Esophagus muscularis mucosa (tissue), 4 donors: ENCODE measurements at regions not wholly inside any gene's neighbourhood (a gene's known extent, or its start where the extent isn't known, plus 50 kb on each side); places are given as distances from the start of the nearest gene placed in this dataset.

Experiments used
- DNase-seq: peaks from one replicate; pipeline ENCODE4 v3.0.0-alpha.2; 2017; ENCODE audit errors: extremely low spot score
- H3K27ac ChIP-seq, 4 donors: fragments of 200-600 bp; sonication (generic); replicated peaks in 1 of 4; 1 replicate in 3 of 4; 2 replicates in 1 of 4; pipeline ENCODE4 v1.5.1; 2016 to 2019; ENCODE audit warnings: mild to moderate bottlenecking in 1 of 4
- H3K27me3 ChIP-seq, 4 donors: fragments of 200-600 bp; sonication (generic); one replicate each; pipeline versions ENCODE4 v1.5.1 to v1.6.0; 2016 to 2019
- H3K36me3 ChIP-seq, 4 donors: fragments of 200-600 bp; sonication (generic); one replicate each; pipeline ENCODE4 v1.5.1; 2016 to 2019
- H3K4me1 ChIP-seq, 4 donors: fragments of 200-600 bp; sonication (generic); one replicate each; pipeline ENCODE4 v1.5.1; 2016 to 2019
- H3K4me3 ChIP-seq, 4 donors: fragments of 200-600 bp; sonication (generic); 1 replicate in 2 of 4; 2 replicates in 2 of 4; pipeline ENCODE4 v1.5.1; 2016 to 2019; ENCODE audit warnings: mild to moderate bottlenecking in 4 of 4, moderate library complexity in 1 of 4
- H3K9me3 ChIP-seq, 4 donors: fragments of 200-600 bp; sonication (generic); 1 replicate in 3 of 4; 2 replicates in 1 of 4; pipeline ENCODE4 v1.5.1; 2016 to 2019
- EP300 ChIP-seq: sonication (generic); formaldehyde crosslinking; IDR thresholded peaks from one replicate; pipeline ENCODE4 v1.6.1; 2017; ENCODE audit warnings: antibody characterized with exemption
- POLR2A ChIP-seq: fragments of 450-650 bp; IDR thresholded peaks from one replicate; pipeline ENCODE4 v1.6.1; 2017; ENCODE audit warnings: antibody characterized with exemption, moderate library complexity, mild to moderate bottlenecking, low read depth
- POLR2AphosphoS5 ChIP-seq, 2 donors: sonication (generic); formaldehyde crosslinking; IDR thresholded peaks; one replicate each; pipeline ENCODE4 v1.6.1; 2017; ENCODE audit warnings: antibody characterized with exemption in 2 of 2
- WGBS: methylation state at CpG from one replicate; pipeline ENCODE4 v1.1.5; 2018; 5-methylcytosine and 5-hydroxymethylcytosine counted together
- intact Hi-C: fragments of 100-400 bp; cut with DNase I; formaldehyde crosslinking; loops from one replicate; pipeline ENCODE4 v1.15.1; 2023
- TF ChIP-seq, protein P1 (sequence below), 3 experiments: fragments of 200-600 bp in 2 of 3; fragments of 450-650 bp in 1 of 3; sonication (generic) in 2 of 3; IDR thresholded peaks; one replicate each; pipeline ENCODE4 v1.5.1; 2017 to 2019; ENCODE audit warnings: antibody characterized with exemption in 3 of 3, mild to moderate bottlenecking in 2 of 3, moderate library complexity in 1 of 3

DNA sequence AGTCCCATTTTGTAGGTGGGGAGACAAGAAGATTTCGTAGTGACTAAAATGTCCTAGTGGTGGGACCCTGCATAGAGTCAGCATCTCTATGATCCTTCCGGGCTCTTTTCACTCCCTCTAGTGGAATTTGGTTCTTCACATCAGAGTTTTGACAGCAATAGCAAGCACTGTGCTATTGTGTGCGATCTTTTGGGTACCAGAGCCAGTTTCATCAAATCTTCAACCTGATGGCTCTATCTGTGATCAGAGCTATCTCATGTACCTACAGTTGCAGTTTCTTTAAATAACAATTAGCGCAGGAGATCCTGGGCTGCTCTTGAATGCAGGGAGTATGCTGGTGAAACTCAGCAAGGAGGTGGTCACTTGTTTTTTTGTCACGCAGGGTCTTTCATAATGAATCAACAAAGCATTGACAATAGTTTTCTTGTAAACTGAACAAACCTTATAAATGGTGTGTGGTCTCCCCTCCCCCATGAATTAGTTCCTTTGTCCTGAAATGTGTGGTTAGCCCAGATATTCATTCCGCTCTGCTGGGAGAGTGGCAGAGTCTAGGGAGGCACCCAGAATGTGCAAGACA lies 257.2 kb upstream of the SOX2 start:
- intact Hi-C loops, result no loop called here
- TF ChIP-seq, protein P1, sequence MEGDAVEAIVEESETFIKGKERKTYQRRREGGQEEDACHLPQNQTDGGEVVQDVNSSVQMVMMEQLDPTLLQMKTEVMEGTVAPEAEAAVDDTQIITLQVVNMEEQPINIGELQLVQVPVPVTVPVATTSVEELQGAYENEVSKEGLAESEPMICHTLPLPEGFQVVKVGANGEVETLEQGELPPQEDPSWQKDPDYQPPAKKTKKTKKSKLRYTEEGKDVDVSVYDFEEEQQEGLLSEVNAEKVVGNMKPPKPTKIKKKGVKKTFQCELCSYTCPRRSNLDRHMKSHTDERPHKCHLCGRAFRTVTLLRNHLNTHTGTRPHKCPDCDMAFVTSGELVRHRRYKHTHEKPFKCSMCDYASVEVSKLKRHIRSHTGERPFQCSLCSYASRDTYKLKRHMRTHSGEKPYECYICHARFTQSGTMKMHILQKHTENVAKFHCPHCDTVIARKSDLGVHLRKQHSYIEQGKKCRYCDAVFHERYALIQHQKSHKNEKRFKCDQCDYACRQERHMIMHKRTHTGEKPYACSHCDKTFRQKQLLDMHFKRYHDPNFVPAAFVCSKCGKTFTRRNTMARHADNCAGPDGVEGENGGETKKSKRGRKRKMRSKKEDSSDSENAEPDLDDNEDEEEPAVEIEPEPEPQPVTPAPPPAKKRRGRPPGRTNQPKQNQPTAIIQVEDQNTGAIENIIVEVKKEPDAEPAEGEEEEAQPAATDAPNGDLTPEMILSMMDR (IDR thresholded peaks at IDR 0.05), result no peak
- TF ChIP-seq EP300 (no peak), POLR2A (no peak), POLR2AphosphoS5 (IDR thresholded peaks at IDR 0.05) (no peak)
- Histone ChIP-seq H3K4me1 (peaks cover 0 to 3% (median 0%) of the 10 kb centered on the region in 4 donors), H3K27ac (no peak overlapping the region), H3K27me3 (no peaks in the 10 kb centered on the region), H3K36me3 (no peaks in the 10 kb centered on the region), H3K9me3 (no peaks in the 10 kb centered on the region), H3K4me3 (no peak overlapping the region)
- DNase-seq, result no peak
- 86% methylated on average over 6 of the region's 6 CpGs for WGBS

DNA sequence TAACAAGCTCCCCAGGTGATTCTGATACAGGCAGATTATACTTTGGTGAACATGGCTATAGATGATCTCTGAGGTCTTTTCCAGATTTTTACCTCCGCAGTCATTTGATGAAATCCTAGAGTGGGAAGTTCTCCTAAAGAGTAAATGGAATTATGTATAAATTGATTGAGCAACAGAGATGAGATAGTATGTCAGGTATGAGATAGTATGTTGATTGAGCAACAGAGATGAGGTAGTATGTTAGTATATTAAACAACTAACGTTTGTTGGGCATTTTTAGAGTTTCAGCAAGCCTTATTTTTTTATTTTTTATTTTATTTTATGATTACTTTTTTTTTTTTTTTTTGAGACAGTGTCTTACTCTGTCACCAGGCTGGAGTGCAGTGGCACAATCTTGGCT lies 265.0 kb upstream of the SOX2 start:
- TF ChIP-seq POLR2AphosphoS5 (IDR thresholded peaks at IDR 0.05) (no peak), POLR2A (no peak), EP300 (no peak)
- TF ChIP-seq, protein P1 (IDR thresholded peaks at IDR 0.05), result no peak
- Histone ChIP-seq H3K36me3 (no peaks in the 10 kb centered on the region), H3K4me1 (no peaks in the 10 kb centered on the region), H3K27me3 (no peaks in the 10 kb centered on the region), H3K9me3 (no peaks in the 10 kb centered on the region), H3K27ac (no peak overlapping the region), H3K4me3 (no peak overlapping the region)
- intact Hi-C loops, result no loop called here
- no peak for DNase-seq
- 88% methylated on average over 2 of the region's 2 CpGs for WGBS

DNA sequence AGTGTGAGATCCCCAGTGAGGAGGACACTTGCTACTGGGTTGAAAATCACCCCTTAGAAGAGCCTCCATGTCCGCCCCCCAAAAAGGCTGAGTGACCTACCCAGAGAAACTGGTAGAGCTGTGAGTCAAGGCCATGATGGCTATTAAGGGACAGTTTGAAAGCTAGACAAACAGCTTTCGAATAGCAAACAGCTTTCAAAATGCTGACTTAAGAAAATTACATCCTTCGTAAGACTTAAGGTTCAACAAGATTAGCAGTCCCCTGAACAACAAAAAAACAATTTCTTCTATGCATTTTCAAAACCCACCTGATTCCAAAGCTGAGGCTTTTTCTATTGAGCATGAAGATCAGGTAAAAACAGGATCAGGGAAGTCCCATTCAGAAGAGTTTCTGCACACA lies 269.7 kb upstream of the SOX2 start:
- intact Hi-C loops, result no loop called here
- 97% methylated on average over 3 of the region's 3 CpGs for WGBS
- no peak for DNase-seq

DNA sequence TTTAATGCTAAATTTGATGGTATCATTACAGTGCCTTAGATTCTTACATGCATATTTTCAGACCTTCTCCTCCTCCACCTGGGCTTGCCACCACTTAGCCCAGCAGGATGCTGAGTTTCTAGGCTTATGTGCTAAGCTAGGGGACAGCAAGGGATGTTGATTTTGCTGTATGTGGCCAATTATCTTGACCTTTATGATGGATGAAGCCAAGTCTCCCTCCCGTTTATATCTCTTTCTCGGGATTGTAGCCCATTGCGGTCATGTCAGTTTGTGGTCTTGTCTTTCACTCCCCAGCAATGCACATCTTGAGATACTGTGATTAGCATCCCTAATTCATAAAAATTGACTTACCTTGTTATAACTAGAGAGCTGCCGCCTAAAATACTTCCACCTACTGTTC lies 278.7 kb upstream of the SOX2 start:
- Histone ChIP-seq H3K4me1 (no peaks in the 10 kb centered on the region), H3K36me3 (no peaks in the 10 kb centered on the region), H3K27ac (no peak overlapping the region), H3K9me3 (peaks cover 0 to 5% (median 0%) of the 10 kb centered on the region in 4 donors), H3K27me3 (no peaks in the 10 kb centered on the region), H3K4me3 (no peak overlapping the region)
- WGBS, result 74% methylated on average over 4 of the region's 4 CpGs
- intact Hi-C loops, result no loop called here
- no peak for DNase-seq
- TF ChIP-seq POLR2AphosphoS5 (IDR thresholded peaks at IDR 0.05) (no peak), EP300 (no peak)
- TF ChIP-seq, protein P1 (IDR thresholded peaks at IDR 0.05), result no peak

More for the DNA sequence above, 269.7 kb upstream of the SOX2 start:
- Histone ChIP-seq H3K4me1 (no peaks in the 10 kb centered on the region), H3K9me3 (no peaks in the 10 kb centered on the region), H3K27ac (no peak overlapping the region), H3K4me3 (no peak overlapping the region), H3K36me3 (no peaks in the 10 kb centered on the region), H3K27me3 (no peaks in the 10 kb centered on the region)
- TF ChIP-seq EP300, result no peak
- no peak for TF ChIP-seq POLR2A
- TF ChIP-seq, protein P1 (IDR thresholded peaks at IDR 0.05), result no peak
- no peak for TF ChIP-seq POLR2AphosphoS5 (IDR thresholded peaks at IDR 0.05)

DNA sequence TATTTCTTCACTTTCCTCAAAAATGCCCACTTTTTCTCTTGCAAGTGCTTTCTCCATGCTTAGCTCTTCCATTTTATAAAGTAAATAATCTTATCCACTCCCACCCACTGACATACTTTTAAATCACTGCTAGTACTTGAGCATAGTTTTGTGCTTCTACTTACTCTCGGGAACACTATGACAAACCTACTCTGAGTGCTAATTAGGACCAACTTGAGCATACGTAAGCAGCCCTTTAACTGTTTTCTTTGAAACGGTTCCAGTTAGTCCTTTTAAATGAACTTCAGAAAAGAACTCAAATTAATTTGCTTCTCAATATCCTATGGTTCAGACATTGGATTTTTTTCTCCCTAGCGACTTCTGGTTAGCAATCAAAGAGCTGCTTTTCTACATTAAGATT lies 280.0 kb upstream of the SOX2 start:
- no peak overlapping the region for H3K4me3 ChIP-seq
- peaks cover 0 to 5% (median 0%) of the 10 kb centered on the region in 4 donors for H3K9me3 ChIP-seq
- DNase-seq, result no peak
- TF ChIP-seq POLR2AphosphoS5 (IDR thresholded peaks at IDR 0.05) (no peak), EP300 (no peak), POLR2A (no peak)
- TF ChIP-seq, protein P1 (IDR thresholded peaks at IDR 0.05), result no peak
- H3K27me3 ChIP-seq, result no peaks in the 10 kb centered on the region
- no peak overlapping the region for H3K27ac ChIP-seq
- intact Hi-C loops, result no loop called here
- no peaks in the 10 kb centered on the region for H3K36me3 ChIP-seq
- H3K4me1 ChIP-seq, result no peaks in the 10 kb centered on the region
- 77% methylated on average over 4 of the region's 4 CpGs for WGBS
